ENCODE measurements at regions not wholly inside any gene's neighbourhood (a gene's known extent, or its start where the extent isn't known, plus 50 kb on each side); places are given as distances from the start of the nearest gene placed in this dataset.
A peak's percentile ranks its signal among the peaks of the same experiment; 100 is the strongest.
"Not testable (repeated sequence)": the region's sequence is repeated elsewhere in the genome, so short reads cannot be mapped to it uniquely, and the experiment has no call there.

DNA sequence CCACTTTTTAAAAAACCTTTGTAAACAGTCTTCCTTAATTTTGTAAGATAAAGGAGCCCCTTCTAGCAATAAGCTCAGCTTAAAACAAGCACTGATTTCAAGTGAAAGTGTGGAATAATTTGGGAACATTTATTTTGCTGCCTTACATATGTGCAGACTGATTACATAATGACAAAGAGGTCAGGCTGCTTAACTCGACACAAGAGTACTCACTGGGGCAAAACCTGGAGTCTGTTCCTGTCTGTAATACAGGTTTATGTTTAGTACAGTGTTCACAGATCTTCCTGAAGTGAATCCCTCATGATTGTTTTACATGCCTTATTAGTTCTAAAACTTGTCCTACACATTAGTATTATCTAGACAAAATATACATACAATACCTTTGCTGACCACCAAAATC, 609.8 kb downstream of the LMO7 start:
- intact Hi-C loops (cut with micrococcal nuclease; ENCODE audit: unreplicated experiment): no loop called here
- POLR2A ChIA-PET (ENCODE audit: unreplicated experiment): no interaction called here
- no TSS peak for BruUV-seq (replicated peaks)

DNA sequence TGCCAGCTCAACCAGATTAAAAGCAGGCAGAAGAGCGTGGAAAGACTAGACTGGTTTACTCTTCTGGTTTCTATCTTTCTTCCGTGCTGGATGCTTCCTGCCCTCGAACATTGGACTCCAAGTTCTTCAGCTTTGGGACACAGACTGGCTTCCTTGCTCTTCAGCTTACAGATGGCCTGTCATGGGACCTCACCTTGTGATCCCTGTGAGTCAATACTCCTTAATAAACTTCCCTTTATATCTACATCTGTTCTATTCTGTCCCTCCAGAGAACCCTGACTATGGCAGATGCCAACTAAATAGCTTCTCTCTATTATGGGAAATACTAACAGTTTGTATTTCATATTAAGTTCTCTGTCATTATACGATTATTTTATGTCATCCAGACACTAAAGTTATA, 609.1 kb downstream of the LMO7 start:
- Histone ChIP-seq H4K20me1 (ENCODE audit: insufficient read depth) (no peaks in the 10 kb centered on the region), H3K27me3 (ENCODE audit: insufficient read depth, low read depth) (no peaks in the 10 kb centered on the region), H3K79me2 (ENCODE audit: low read depth) (no peaks in the 10 kb centered on the region), H3K9me2 (ENCODE audit: insufficient read depth) (no peaks in the 10 kb centered on the region), H3K4me1 (replicated peaks; ENCODE audit: insufficient read depth) (no peaks in the 10 kb centered on the region), H3K27ac (no peak overlapping the region), H3K36me3 (ENCODE audit: low read depth) (no peaks in the 10 kb centered on the region), H2AFZ (no peak overlapping the region), H3F3A (ENCODE audit: insufficient read depth, low read depth) (no peaks in the 10 kb centered on the region), H3K4me2 (no peak overlapping the region), H3K9me3 (ENCODE audit: insufficient read depth, low read depth) (peaks cover 3% of the 10 kb centered on the region; the same call in 1 of the 2 replicates), H3K4me3 (no peak overlapping the region)
- no TSS peak for BruUV-seq (replicated peaks)
- intact Hi-C loops (cut with micrococcal nuclease; ENCODE audit: unreplicated experiment): no loop called here
- POLR2A ChIA-PET (ENCODE audit: unreplicated experiment): no interaction called here
- TF ChIP-seq EZH2 (IDR thresholded peaks at IDR 0.05; ENCODE audit: low read depth): no peak
- TF ChIP-seq CTCF (conservative IDR thresholded peaks at IDR 0.05): no peak
- CTCF ChIA-PET: no interaction called here
- no peak for DNase-seq

More for the DNA sequence above, 609.8 kb downstream of the LMO7 start:
- CTCF ChIA-PET: no interaction called here
- Histone ChIP-seq H3K4me3 (no peak overlapping the region), H3K4me1 (replicated peaks; ENCODE audit: insufficient read depth) (no peaks in the 10 kb centered on the region), H2AFZ (no peak overlapping the region), H3K4me2 (no peak overlapping the region), H4K20me1 (ENCODE audit: insufficient read depth) (no peaks in the 10 kb centered on the region), H3K36me3 (ENCODE audit: low read depth) (no peaks in the 10 kb centered on the region), H3K79me2 (ENCODE audit: low read depth) (no peaks in the 10 kb centered on the region), H3K9me2 (ENCODE audit: insufficient read depth) (no peaks in the 10 kb centered on the region), H3K27ac (no peak overlapping the region), H3K9me3 (ENCODE audit: insufficient read depth, low read depth) (peaks cover 3% of the 10 kb centered on the region; the same call in 1 of the 2 replicates), H3F3A (ENCODE audit: insufficient read depth, low read depth) (no peaks in the 10 kb centered on the region), H3K27me3 (ENCODE audit: insufficient read depth, low read depth) (no peaks in the 10 kb centered on the region)
- TF ChIP-seq EZH2 (IDR thresholded peaks at IDR 0.05; ENCODE audit: low read depth) (no peak), CTCF (conservative IDR thresholded peaks at IDR 0.05) (no peak)
- DNase-seq: no peak

DNA sequence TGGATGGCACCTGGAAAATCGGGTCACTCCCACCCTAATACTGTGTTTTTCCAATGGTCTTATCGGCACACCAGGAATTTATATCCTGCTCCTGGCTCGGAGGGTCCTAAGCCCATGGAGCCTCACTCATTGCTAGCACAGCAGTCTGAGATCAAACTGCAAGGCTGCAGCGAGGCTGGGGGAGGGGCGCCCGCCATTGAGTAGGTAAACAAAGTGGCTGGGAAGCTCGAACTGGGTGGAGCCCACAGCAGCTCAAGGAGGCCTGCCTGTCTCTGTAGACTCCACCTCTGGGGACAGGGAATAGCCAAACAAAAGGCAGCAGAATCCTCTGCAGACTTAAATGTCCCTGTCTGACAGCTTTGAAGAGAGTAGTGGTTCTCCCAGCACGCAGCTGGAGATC, 607.0 kb downstream of the LMO7 start:
- H3K27ac ChIP-seq; DNase-seq; H3K4me3 ChIP-seq; H3K79me2 ChIP-seq (ENCODE audit: low read depth); H3K9me3 ChIP-seq (ENCODE audit: insufficient read depth, low read depth); BruUV-seq (replicated peaks); H3K9me2 ChIP-seq (ENCODE audit: insufficient read depth); H3K27me3 ChIP-seq (ENCODE audit: insufficient read depth, low read depth); POLR2A ChIA-PET (ENCODE audit: unreplicated experiment); H3K4me1 ChIP-seq (replicated peaks; ENCODE audit: insufficient read depth); H2AFZ ChIP-seq; intact Hi-C loops (cut with micrococcal nuclease; ENCODE audit: unreplicated experiment); H4K20me1 ChIP-seq (ENCODE audit: insufficient read depth); H3K36me3 ChIP-seq (ENCODE audit: low read depth); CTCF ChIA-PET; H3F3A ChIP-seq (ENCODE audit: insufficient read depth, low read depth): not testable (repeated sequence)
- H3K4me2 ChIP-seq: peak overlapping the region; percentile 16; the same call in 1 of the 2 replicates

- Histone ChIP-seq H3K9me2 (ENCODE audit: insufficient read depth) (no peaks in the 10 kb centered on the region), H3K27ac (no peak overlapping the region), H3K9me3 (ENCODE audit: insufficient read depth, low read depth) (no peaks in the 10 kb centered on the region), H3K27me3 (ENCODE audit: insufficient read depth, low read depth) (no peaks in the 10 kb centered on the region), H4K20me1 (ENCODE audit: insufficient read depth) (no peaks in the 10 kb centered on the region), H3K4me3 (no peak overlapping the region), H3K79me2 (ENCODE audit: low read depth) (no peaks in the 10 kb centered on the region), H3F3A (ENCODE audit: insufficient read depth, low read depth) (no peaks in the 10 kb centered on the region), H3K36me3 (ENCODE audit: low read depth) (no peaks in the 10 kb centered on the region), H3K4me1 (replicated peaks; ENCODE audit: insufficient read depth) (no peaks in the 10 kb centered on the region), H3K4me2 (no peak overlapping the region), H2AFZ (no peak overlapping the region)
- CTCF ChIA-PET: no interaction called here
- POLR2A ChIA-PET (ENCODE audit: unreplicated experiment): no interaction called here
- no peak for TF ChIP-seq EZH2 (IDR thresholded peaks at IDR 0.05; ENCODE audit: low read depth)
- no peak for TF ChIP-seq CTCF (conservative IDR thresholded peaks at IDR 0.05)
- DNase-seq: no peak
- no TSS peak for BruUV-seq (replicated peaks)
- intact Hi-C loops (cut with micrococcal nuclease; ENCODE audit: unreplicated experiment): no loop called here
Measured at GRCh38 chr13:76239031-76239680, 603.0 kb downstream of the LMO7 start.
